GM23338 (cell line): ENCODE measurements at regions not wholly inside any gene's neighbourhood (a gene's known extent, or its start where the extent isn't known, plus 50 kb on each side); places are given as distances from the start of the nearest gene placed in this dataset.

ENCODE experiments used
- ATAC-seq: fragments of 200-7000 bp; cut with Tn5 transposase; 3 replicates; pipeline ENCODE4 v1.9.1; 2020
- DNase-seq: peaks from one replicate; pipeline ENCODE4 v3.0.0-alpha.2; 2015; ENCODE audit warnings: low spot score
- H2AFZ ChIP-seq: fragments of 200-600 bp; sonication (generic); 2 replicates; pipeline ENCODE4 v1.8.0; 2016; ENCODE audit warnings: antibody characterized with exemption, mild to moderate bottlenecking, moderate library complexity
- H3F3A ChIP-seq: fragments of 200-600 bp; sonication (generic); replicated peaks from 2 replicates; pipeline ENCODE4 v1.8.0; 2017; ENCODE audit warnings: antibody characterized with exemption, mixed run types, low read depth
- H3K27ac ChIP-seq: fragments of 200-600 bp; sonication (generic); 2 replicates; pipeline ENCODE4 v1.6.1; 2016; ENCODE audit warnings: low read depth
- H3K27me3 ChIP-seq: fragments of 200-600 bp; sonication (generic); 2 replicates; pipeline ENCODE4 v1.8.0; 2016; ENCODE audit warnings: mild to moderate bottlenecking, mixed run types, moderate library complexity; ENCODE audit not compliant: insufficient read depth
- H3K36me3 ChIP-seq: fragments of 200-600 bp; sonication (generic); 2 replicates; pipeline ENCODE4 v1.8.0; 2016; ENCODE audit warnings: mild to moderate bottlenecking; ENCODE audit not compliant: insufficient read depth
- H3K4me1 ChIP-seq: fragments of 200-600 bp; sonication (generic); 2 replicates; pipeline ENCODE4 v1.8.0; 2016; ENCODE audit warnings: mild to moderate bottlenecking, moderate library complexity; ENCODE audit not compliant: insufficient read depth
- H3K4me2 ChIP-seq: fragments of 200-600 bp; sonication (generic); 2 replicates; pipeline ENCODE4 v1.7.1; 2017; ENCODE audit warnings: mixed run types
- H3K4me3 ChIP-seq: fragments of 200-600 bp; sonication (generic); 2 replicates; pipeline ENCODE4 v1.6.1; 2016; ENCODE audit warnings: mixed run types
- H3K79me2 ChIP-seq: fragments of 200-600 bp; sonication (generic); replicated peaks from 2 replicates; pipeline ENCODE4 v1.8.0; 2017; ENCODE audit warnings: mild to moderate bottlenecking; ENCODE audit not compliant: insufficient read depth
- H3K9me2 ChIP-seq: fragments of 200-600 bp; sonication (generic); 2 replicates; pipeline ENCODE4 v1.8.0; 2017; ENCODE audit not compliant: insufficient read depth
- H4K20me1 ChIP-seq: fragments of 200-600 bp; sonication (generic); replicated peaks from 2 replicates; pipeline ENCODE4 v1.8.0; 2017; ENCODE audit warnings: mild to moderate bottlenecking; ENCODE audit not compliant: insufficient read depth
- H3K27ac Mint-ChIP-seq: 2 replicates; pipeline ENCODE4 v1.8.0; 2020; ENCODE audit warnings: inconsistent platforms, mild to moderate bottlenecking, moderate library complexity, mixed read lengths
- H3K27me3 Mint-ChIP-seq: 3 replicates; pipeline ENCODE4 v1.8.0; 2022; ENCODE audit warnings: low read depth, mild to moderate bottlenecking, moderate library complexity, mixed read lengths, inconsistent platforms; ENCODE audit not compliant: insufficient read depth, poor library complexity
- H3K36me3 Mint-ChIP-seq: 3 replicates; pipeline ENCODE4 v1.8.0; 2021; ENCODE audit warnings: low read depth, mild to moderate bottlenecking, inconsistent platforms, moderate library complexity, mixed read lengths
- H3K4me1 Mint-ChIP-seq: 3 replicates; pipeline ENCODE4 v1.8.0; 2020; ENCODE audit warnings: mild to moderate bottlenecking, inconsistent platforms, mixed read lengths
- H3K4me3 Mint-ChIP-seq: 3 replicates; pipeline ENCODE4 v1.8.0; 2021; ENCODE audit warnings: moderate library complexity, mild to moderate bottlenecking, inconsistent platforms, mixed read lengths
- H3K9me3 Mint-ChIP-seq: 3 replicates; pipeline ENCODE4 v1.8.0; 2020; ENCODE audit warnings: moderate library complexity, mild to moderate bottlenecking, inconsistent platforms, mixed read lengths
- CREB1 ChIP-seq: fragments of 250-450 bp; sonication (Bioruptor Pico); IDR thresholded peaks from 2 replicates; pipeline ENCODE4 v1.5.0; 2020; ENCODE audit warnings: low read depth, mild to moderate bottlenecking, moderate library complexity
- EZH2 ChIP-seq: fragments of 200-600 bp; sonication (generic); IDR thresholded peaks from one replicate; pipeline ENCODE4 v1.8.0; 2017; ENCODE audit warnings: antibody characterized with exemption, mild to moderate bottlenecking, low read depth; ENCODE audit not compliant: unreplicated experiment
- EZH2phosphoT487 ChIP-seq: fragments of 200-600 bp; sonication (generic); IDR thresholded peaks from one replicate; pipeline ENCODE4 v1.8.1; 2018; ENCODE audit warnings: antibody characterized with exemption; ENCODE audit not compliant: unreplicated experiment
- JUNB ChIP-seq: IDR thresholded peaks from one replicate; pipeline ENCODE4 v1.6.1; 2016; ENCODE audit warnings: antibody characterized with exemption; ENCODE audit not compliant: unreplicated experiment
- NANOG ChIP-seq: IDR thresholded peaks from 2 replicates; pipeline ENCODE4 v1.6.1; 2016; ENCODE audit warnings: antibody characterized with exemption, borderline replicate concordance
- POLR2AphosphoS5 ChIP-seq: IDR thresholded peaks from 2 replicates; pipeline ENCODE4 v1.6.1; 2016; ENCODE audit warnings: antibody characterized with exemption, low read depth
- STAT1 ChIP-seq: IDR thresholded peaks from one replicate; pipeline ENCODE4 v1.6.1; 2016; ENCODE audit warnings: antibody characterized with exemption; ENCODE audit not compliant: unreplicated experiment
- ZNF114 ChIP-seq: fragments of 250-450 bp; sonication (Bioruptor Pico); IDR thresholded peaks from 2 replicates; pipeline ENCODE4 v1.5.0; 2020; ENCODE audit warnings: mild to moderate bottlenecking, moderate library complexity
- ZNF331 ChIP-seq: fragments of 250-450 bp; sonication (Bioruptor Pico); IDR thresholded peaks from 2 replicates; pipeline ENCODE4 v1.5.0; 2020; ENCODE audit warnings: low read depth, mild to moderate bottlenecking, moderate library complexity
- TF ChIP-seq, protein P1 (sequence below): fragments of 250-450 bp; sonication (Bioruptor Pico); IDR thresholded peaks from 2 replicates; pipeline ENCODE4 v1.5.0; 2020; ENCODE audit warnings: mild to moderate bottlenecking, moderate library complexity
- TF ChIP-seq, protein P2 (sequence below), 2 experiments: fragments of 200-600 bp in 1 of 2; sonication (generic) in 1 of 2; conservative IDR thresholded peaks; 2 replicates each; pipeline versions ENCODE4 v1.5.1 to v1.6.1; 2016 to 2017; ENCODE audit warnings: antibody characterized with exemption in 2 of 2, low read depth in 2 of 2, mild to moderate bottlenecking in 2 of 2, moderate library complexity in 1 of 2
- TF ChIP-seq, protein P3 (sequence below): IDR thresholded peaks from one replicate; pipeline ENCODE4 v1.6.1; 2018; ENCODE audit warnings: antibody characterized with exemption; ENCODE audit not compliant: unreplicated experiment
- TF ChIP-seq, protein P4 (sequence below): IDR thresholded peaks from 2 replicates; pipeline ENCODE4 v1.6.1; 2016; ENCODE audit warnings: antibody characterized with exemption

DNA sequence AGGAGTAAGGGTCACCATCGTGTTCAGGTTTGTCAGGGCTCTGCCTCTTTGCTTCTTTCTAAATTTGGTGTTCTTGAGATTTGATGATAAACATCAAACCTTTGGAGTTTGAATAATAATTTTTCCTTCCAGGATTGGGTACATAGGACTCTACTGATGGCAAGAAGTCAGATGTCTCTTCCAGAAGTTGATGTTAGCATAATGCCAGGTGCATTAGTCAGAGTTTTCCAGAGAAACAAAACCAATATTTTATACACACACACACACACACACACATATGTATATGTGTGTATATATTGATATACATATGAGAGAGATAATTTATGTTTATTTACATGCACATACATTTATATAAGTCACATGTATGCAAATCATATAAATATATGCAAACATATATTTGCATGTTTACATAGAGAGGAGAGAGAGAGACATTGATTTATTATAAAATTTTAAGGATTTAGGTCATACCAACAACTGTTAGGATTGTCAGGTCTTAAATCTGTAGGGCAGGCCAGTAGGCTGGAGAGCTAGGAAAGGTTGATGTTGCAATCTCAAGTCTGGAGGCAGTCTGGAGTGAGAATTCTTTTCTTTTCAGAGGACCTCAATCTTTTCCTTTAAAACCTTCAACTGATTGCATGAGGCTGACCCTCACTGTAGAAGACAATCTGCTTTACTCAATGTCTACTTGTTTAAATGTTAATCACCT is 199.2 kb downstream of the HLX start:
- Histone ChIP-seq H2AFZ (no peak overlapping the region), H3K27me3 (no peaks in the 10 kb centered on the region), H3K79me2 (no peaks in the 10 kb centered on the region), H4K20me1 (no peaks in the 10 kb centered on the region), H3K36me3 (no peaks in the 10 kb centered on the region), H3K9me2 (peaks cover 6% of the 10 kb centered on the region; the same call in 1 of the 2 replicates), H3K4me2 (no peak overlapping the region), H3K4me1 (no peaks in the 10 kb centered on the region), H3K27ac (no peak overlapping the region), H3F3A (no peaks in the 10 kb centered on the region), H3K4me3 (no peak overlapping the region)
- ATAC-seq (no peak), DNase-seq (no peak)
- Mint-ChIP-seq H3K36me3 (no peaks in the 10 kb centered on the region), H3K9me3 (peaks cover 10% of the 10 kb centered on the region; the same call in 2 of the 3 replicates), H3K27ac (no peak overlapping the region), H3K4me3 (no peak overlapping the region), H3K4me1 (no peaks in the 10 kb centered on the region), H3K27me3 (no peaks in the 10 kb centered on the region)
- TF ChIP-seq CREB1 (no peak), STAT1 (no peak), ZNF114 (CRISPR knock-in tag) (no peak), EZH2 (no peak), ZNF331 (CRISPR knock-in tag) (no peak), NANOG (no peak), JUNB (no peak), EZH2phosphoT487 (no peak), POLR2AphosphoS5 (no peak)
- TF ChIP-seq, protein P1, sequence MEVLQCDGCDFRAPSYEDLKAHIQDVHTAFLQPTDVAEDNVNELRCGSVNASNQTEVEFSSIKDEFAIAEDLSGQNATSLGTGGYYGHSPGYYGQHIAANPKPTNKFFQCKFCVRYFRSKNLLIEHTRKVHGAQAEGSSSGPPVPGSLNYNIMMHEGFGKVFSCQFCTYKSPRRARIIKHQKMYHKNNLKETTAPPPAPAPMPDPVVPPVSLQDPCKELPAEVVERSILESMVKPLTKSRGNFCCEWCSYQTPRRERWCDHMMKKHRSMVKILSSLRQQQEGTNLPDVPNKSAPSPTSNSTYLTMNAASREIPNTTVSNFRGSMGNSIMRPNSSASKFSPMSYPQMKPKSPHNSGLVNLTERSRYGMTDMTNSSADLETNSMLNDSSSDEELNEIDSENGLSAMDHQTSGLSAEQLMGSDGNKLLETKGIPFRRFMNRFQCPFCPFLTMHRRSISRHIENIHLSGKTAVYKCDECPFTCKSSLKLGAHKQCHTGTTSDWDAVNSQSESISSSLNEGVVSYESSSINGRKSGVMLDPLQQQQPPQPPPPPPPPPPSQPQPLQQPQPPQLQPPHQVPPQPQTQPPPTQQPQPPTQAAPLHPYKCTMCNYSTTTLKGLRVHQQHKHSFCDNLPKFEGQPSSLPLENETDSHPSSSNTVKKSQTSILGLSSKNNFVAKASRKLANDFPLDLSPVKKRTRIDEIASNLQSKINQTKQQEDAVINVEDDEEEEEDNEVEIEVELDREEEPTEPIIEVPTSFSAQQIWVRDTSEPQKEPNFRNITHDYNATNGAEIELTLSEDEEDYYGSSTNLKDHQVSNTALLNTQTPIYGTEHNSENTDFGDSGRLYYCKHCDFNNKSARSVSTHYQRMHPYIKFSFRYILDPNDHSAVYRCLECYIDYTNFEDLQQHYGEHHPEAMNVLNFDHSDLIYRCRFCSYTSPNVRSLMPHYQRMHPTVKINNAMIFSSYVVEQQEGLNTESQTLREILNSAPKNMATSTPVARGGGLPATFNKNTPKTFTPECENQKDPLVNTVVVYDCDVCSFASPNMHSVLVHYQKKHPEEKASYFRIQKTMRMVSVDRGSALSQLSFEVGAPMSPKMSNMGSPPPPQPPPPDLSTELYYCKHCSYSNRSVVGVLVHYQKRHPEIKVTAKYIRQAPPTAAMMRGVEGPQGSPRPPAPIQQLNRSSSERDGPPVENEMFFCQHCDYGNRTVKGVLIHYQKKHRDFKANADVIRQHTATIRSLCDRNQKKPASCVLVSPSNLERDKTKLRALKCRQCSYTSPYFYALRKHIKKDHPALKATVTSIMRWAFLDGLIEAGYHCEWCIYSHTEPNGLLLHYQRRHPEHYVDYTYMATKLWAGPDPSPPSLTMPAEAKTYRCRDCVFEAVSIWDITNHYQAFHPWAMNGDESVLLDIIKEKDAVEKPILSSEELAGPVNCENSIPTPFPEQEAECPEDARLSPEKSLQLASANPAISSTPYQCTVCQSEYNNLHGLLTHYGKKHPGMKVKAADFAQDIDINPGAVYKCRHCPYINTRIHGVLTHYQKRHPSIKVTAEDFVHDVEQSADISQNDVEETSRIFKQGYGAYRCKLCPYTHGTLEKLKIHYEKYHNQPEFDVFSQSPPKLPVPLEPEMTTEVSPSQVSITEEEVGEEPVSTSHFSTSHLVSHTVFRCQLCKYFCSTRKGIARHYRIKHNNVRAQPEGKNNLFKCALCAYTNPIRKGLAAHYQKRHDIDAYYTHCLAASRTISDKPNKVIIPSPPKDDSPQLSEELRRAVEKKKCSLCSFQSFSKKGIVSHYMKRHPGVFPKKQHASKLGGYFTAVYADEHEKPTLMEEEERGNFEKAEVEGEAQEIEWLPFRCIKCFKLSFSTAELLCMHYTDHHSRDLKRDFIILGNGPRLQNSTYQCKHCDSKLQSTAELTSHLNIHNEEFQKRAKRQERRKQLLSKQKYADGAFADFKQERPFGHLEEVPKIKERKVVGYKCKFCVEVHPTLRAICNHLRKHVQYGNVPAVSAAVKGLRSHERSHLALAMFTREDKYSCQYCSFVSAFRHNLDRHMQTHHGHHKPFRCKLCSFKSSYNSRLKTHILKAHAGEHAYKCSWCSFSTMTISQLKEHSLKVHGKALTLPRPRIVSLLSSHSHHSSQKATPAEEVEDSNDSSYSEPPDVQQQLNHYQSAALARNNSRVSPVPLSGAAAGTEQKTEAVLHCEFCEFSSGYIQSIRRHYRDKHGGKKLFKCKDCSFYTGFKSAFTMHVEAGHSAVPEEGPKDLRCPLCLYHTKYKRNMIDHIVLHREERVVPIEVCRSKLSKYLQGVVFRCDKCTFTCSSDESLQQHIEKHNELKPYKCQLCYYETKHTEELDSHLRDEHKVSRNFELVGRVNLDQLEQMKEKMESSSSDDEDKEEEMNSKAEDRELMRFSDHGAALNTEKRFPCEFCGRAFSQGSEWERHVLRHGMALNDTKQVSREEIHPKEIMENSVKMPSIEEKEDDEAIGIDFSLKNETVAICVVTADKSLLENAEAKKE (CRISPR knock-in tag), result no peak
- TF ChIP-seq, protein P2, sequence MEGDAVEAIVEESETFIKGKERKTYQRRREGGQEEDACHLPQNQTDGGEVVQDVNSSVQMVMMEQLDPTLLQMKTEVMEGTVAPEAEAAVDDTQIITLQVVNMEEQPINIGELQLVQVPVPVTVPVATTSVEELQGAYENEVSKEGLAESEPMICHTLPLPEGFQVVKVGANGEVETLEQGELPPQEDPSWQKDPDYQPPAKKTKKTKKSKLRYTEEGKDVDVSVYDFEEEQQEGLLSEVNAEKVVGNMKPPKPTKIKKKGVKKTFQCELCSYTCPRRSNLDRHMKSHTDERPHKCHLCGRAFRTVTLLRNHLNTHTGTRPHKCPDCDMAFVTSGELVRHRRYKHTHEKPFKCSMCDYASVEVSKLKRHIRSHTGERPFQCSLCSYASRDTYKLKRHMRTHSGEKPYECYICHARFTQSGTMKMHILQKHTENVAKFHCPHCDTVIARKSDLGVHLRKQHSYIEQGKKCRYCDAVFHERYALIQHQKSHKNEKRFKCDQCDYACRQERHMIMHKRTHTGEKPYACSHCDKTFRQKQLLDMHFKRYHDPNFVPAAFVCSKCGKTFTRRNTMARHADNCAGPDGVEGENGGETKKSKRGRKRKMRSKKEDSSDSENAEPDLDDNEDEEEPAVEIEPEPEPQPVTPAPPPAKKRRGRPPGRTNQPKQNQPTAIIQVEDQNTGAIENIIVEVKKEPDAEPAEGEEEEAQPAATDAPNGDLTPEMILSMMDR (conservative IDR thresholded peaks at IDR 0.05; ENCODE audit: low read depth in 2 of 2), result no peak
- TF ChIP-seq, protein P3, sequence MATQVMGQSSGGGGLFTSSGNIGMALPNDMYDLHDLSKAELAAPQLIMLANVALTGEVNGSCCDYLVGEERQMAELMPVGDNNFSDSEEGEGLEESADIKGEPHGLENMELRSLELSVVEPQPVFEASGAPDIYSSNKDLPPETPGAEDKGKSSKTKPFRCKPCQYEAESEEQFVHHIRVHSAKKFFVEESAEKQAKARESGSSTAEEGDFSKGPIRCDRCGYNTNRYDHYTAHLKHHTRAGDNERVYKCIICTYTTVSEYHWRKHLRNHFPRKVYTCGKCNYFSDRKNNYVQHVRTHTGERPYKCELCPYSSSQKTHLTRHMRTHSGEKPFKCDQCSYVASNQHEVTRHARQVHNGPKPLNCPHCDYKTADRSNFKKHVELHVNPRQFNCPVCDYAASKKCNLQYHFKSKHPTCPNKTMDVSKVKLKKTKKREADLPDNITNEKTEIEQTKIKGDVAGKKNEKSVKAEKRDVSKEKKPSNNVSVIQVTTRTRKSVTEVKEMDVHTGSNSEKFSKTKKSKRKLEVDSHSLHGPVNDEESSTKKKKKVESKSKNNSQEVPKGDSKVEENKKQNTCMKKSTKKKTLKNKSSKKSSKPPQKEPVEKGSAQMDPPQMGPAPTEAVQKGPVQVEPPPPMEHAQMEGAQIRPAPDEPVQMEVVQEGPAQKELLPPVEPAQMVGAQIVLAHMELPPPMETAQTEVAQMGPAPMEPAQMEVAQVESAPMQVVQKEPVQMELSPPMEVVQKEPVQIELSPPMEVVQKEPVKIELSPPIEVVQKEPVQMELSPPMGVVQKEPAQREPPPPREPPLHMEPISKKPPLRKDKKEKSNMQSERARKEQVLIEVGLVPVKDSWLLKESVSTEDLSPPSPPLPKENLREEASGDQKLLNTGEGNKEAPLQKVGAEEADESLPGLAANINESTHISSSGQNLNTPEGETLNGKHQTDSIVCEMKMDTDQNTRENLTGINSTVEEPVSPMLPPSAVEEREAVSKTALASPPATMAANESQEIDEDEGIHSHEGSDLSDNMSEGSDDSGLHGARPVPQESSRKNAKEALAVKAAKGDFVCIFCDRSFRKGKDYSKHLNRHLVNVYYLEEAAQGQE, result no peak
- TF ChIP-seq, protein P4, sequence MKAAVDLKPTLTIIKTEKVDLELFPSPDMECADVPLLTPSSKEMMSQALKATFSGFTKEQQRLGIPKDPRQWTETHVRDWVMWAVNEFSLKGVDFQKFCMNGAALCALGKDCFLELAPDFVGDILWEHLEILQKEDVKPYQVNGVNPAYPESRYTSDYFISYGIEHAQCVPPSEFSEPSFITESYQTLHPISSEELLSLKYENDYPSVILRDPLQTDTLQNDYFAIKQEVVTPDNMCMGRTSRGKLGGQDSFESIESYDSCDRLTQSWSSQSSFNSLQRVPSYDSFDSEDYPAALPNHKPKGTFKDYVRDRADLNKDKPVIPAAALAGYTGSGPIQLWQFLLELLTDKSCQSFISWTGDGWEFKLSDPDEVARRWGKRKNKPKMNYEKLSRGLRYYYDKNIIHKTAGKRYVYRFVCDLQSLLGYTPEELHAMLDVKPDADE, result no peak
